HL-60 (cell line): ENCODE measurements at regions not wholly inside any gene's neighbourhood (a gene's known extent, or its start where the extent isn't known, plus 50 kb on each side); places are given as distances from the start of the nearest gene placed in this dataset.

ENCODE experiments used
- GABPA ChIP-seq: IDR thresholded peaks from 2 replicates; pipeline ENCODE4 v1.6.1; 2012; ENCODE audit warnings: low read depth
- POLR2AphosphoS5 ChIP-seq: IDR thresholded peaks from 2 replicates; pipeline ENCODE4 v1.6.1; 2012; ENCODE audit warnings: low read depth
- SPI1 ChIP-seq: IDR thresholded peaks from 2 replicates; pipeline ENCODE4 v1.6.1; 2012; ENCODE audit warnings: low read depth, mild to moderate bottlenecking, borderline replicate concordance
- TF ChIP-seq, protein P1 (sequence below): IDR thresholded peaks from one replicate; pipeline ENCODE4 v1.5.1; 2011; ENCODE audit warnings: low read length, control low read depth, inconsistent platforms; ENCODE audit not compliant: insufficient read depth
- TF ChIP-seq, protein P2 (sequence below): IDR thresholded peaks from 2 replicates; pipeline ENCODE4 v1.6.1; 2012; ENCODE audit warnings: low read depth; ENCODE audit not compliant: insufficient replicate concordance

- TF ChIP-seq, protein P1, sequence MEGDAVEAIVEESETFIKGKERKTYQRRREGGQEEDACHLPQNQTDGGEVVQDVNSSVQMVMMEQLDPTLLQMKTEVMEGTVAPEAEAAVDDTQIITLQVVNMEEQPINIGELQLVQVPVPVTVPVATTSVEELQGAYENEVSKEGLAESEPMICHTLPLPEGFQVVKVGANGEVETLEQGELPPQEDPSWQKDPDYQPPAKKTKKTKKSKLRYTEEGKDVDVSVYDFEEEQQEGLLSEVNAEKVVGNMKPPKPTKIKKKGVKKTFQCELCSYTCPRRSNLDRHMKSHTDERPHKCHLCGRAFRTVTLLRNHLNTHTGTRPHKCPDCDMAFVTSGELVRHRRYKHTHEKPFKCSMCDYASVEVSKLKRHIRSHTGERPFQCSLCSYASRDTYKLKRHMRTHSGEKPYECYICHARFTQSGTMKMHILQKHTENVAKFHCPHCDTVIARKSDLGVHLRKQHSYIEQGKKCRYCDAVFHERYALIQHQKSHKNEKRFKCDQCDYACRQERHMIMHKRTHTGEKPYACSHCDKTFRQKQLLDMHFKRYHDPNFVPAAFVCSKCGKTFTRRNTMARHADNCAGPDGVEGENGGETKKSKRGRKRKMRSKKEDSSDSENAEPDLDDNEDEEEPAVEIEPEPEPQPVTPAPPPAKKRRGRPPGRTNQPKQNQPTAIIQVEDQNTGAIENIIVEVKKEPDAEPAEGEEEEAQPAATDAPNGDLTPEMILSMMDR = no peak
- TF ChIP-seq, protein P2, sequence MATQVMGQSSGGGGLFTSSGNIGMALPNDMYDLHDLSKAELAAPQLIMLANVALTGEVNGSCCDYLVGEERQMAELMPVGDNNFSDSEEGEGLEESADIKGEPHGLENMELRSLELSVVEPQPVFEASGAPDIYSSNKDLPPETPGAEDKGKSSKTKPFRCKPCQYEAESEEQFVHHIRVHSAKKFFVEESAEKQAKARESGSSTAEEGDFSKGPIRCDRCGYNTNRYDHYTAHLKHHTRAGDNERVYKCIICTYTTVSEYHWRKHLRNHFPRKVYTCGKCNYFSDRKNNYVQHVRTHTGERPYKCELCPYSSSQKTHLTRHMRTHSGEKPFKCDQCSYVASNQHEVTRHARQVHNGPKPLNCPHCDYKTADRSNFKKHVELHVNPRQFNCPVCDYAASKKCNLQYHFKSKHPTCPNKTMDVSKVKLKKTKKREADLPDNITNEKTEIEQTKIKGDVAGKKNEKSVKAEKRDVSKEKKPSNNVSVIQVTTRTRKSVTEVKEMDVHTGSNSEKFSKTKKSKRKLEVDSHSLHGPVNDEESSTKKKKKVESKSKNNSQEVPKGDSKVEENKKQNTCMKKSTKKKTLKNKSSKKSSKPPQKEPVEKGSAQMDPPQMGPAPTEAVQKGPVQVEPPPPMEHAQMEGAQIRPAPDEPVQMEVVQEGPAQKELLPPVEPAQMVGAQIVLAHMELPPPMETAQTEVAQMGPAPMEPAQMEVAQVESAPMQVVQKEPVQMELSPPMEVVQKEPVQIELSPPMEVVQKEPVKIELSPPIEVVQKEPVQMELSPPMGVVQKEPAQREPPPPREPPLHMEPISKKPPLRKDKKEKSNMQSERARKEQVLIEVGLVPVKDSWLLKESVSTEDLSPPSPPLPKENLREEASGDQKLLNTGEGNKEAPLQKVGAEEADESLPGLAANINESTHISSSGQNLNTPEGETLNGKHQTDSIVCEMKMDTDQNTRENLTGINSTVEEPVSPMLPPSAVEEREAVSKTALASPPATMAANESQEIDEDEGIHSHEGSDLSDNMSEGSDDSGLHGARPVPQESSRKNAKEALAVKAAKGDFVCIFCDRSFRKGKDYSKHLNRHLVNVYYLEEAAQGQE = no peak
- TF ChIP-seq POLR2AphosphoS5 (no peak), GABPA (no peak), SPI1 (no peak)
Observed at GRCh38 chr15:69982037-69982436, 115.7 kb downstream of the TLE3 start.
